GM18870 (cell line): ENCODE measurements at regions not wholly inside any gene's neighbourhood (a gene's known extent, or its start where the extent isn't known, plus 50 kb on each side); places are given as distances from the start of the nearest gene placed in this dataset.

Source experiments
- ATAC-seq: cut with Tn5 transposase; IDR thresholded peaks from one replicate; pipeline ENCODE4 v1.9.1; 2021; ENCODE audit warnings: moderate library complexity; ENCODE audit not compliant: unreplicated experiment

DNA sequence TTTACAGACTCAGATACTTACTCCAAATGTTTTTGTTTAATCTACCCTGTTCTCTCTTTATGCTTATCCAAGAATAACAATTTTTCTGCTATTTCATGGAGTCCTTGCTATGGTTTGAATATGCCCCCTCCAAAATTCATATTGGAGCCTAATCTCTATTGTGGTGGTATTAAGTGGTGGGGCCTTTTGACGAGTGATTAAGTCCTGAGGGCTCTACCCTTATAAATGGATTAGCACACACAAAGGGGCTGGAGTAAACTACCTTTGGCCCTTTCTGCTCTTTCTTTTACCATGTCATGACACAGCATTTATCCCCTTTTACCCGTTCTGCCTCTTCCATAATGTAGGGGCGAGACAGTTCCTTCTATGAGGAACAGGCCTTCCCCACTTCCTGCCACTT, 285.5 kb downstream of the GASK1B start:
- ATAC-seq, result no peak

DNA sequence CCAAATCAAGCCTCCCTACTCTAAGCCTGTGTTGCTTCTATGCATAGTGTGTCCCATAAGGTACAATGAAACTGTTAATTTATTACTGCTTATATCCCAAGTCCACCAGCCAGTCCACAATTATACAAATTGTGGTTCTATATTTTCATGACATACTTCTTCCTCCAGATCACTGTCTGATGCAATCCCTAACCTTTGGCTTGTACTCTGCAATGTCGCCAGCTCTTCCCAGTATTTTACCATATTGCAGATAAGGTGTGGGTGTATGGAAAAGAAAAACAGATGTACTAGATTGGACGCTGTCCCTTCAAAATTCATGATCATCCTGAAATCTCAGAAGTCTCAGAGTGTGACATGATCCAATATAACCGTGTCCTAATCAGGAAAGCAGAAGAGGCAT, 286.2 kb downstream of the GASK1B start:
- no peak for ATAC-seq

DNA sequence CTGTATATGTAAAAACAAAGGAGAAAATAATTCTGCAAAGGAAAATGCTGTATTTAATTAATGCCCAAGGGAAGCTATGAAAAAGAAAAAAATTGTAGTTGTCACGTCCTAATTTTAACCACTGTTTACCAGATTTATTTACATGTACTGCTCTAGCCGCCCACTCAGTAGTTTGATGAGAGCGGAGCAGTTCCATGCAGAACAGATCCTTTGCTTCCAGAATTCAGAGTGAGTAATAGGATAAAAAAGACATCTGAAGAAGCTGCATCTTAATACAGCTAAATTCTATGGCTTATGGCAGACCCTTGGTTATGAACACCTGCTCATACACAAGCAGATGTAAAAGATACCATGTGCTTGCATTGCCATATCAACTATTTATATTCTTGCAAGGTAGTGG, 287.0 kb downstream of the GASK1B start:
- ATAC-seq, result no peak

DNA sequence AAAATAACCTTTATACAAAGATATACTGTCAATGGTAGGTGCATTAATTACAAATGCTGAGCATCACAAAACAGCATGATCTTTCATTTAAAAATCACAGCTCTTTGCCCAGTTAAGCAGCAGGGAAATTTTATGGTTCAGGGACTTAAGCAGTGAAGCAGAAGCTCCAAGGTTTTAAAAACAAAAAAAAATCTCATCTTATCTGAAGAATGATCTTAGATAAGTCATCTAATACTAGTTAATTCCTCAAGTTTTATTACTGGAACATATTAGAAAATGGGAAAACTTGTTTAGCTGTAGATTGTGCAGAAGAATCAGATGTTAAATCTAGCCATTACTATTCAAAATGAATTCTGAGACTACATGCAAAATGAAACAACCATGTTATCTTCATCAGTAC, 289.9 kb downstream of the GASK1B start:
- ATAC-seq, result no peak

DNA sequence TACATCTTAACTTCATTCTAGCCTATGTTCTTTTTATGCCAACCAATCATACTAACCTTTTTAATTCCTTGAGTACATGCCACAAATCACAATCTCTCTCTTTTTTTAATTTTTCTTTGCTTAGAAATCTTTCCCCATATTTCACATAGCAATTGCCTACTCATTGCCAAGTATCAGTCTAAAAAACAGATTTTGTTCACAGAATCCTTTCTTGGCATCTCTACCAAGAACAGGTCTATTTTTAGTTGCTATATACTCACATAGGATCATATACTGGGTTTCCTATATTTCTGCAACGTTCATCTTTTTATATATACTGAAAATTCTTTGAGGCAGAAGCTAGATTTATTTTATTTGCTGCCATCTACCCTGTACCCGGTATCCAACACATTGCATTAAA, 292.1 kb downstream of the GASK1B start:
- ATAC-seq, result no peak

DNA sequence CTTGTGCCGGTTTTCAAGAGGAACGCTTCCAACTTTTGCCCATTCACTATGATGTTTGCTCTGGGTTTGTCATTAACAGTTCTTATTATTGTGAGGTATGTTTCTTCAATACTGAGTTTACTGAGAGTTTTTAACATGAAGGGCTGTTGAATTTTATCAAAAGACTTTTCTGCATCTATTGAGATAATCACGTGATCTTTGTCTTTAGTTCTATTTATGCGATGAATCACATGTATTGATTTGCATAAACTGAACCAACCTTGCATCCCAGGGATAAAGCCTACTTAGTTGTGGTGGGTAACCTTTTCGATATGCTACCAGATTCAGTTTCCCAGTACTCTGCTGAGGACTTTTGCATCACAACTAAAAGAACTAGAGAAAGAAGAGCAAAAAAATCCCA, 318.0 kb downstream of the GASK1B start:
- no peak for ATAC-seq

DNA sequence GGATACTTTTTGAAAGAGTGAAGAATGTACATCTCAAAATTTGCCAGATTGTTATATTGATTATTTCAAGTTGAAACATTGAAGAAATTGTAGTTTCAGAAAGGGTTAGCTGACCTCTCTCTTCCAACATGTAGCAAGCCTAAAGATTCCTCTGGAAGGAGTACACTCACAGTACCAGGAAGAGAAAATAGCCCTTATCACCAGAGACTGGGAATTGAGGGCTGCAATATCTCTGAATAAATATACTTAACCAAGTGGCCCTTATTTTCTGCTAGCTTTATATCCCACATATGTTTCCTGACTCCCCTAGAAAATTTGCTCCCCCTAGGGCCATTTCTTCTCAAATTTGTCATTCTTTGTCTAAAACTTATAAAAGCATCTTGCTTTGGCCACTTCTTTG, 332.2 kb downstream of the GASK1B start:
- no peak for ATAC-seq

DNA sequence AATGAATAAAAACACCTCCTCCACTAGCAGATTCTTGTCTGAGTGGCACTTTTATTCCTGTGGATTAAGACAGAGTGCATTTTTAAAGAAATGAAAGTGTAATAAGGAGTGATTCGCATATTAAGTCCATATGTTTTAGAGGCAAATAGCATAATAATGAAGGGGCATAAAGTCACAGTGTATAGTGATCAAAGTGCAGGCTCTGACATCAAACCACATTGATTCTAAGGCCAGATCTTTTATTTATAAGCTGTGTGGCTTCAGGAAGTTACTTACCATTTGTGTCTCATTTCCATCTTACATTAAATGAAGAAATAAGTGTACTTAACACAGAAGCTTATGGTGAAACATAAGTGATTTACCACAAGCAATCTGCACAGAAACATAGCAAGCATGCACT, 332.8 kb downstream of the GASK1B start:
- no peak for ATAC-seq

DNA sequence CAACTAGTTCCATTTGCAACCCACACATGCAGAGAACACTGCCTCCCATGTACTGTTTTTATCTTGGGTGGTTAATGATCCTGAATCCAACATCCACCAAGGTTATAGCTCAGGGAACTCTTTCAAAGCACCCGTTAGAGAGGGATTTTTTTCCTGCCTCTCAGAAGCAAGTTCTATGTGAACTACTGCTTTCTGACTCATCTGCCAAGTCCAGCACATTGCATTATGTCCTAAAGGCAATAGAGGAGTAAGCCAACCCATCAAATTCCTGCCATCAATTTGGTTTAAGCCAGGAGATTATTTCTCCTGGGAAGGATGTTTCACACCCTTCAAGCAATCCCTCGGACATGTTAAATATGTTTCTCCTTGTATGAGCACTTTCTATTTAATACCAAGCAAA, 334.5 kb downstream of the GASK1B start:
- ATAC-seq, result no peak

DNA sequence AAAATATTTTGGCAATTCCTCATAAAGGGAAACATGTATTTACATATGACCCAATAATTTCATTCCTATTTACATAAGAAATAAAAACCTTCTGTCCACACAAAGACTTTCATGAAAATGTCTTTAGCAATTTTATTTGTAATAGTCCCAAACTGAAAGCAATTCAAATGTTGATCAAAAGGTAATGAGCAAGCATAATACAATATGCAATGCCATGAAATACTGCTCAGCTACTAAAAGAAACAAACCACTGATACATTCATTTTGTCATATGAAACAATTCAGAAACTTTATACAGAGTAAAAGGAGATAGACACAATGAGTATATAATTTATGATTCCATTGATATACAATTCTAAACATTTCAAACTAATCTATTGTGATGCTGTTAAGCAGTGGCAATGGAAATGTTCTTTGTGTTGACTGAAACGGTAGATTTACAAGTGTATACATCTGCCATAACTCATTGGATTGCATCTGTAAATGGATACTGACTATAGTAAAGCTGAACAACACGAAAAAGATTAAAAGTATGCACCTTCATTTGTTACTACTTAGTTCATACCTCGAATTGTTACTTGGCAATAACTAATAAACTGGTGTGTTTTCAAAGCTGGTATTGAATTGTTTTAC, 335.6 kb downstream of the GASK1B start:
- no peak for ATAC-seq

DNA sequence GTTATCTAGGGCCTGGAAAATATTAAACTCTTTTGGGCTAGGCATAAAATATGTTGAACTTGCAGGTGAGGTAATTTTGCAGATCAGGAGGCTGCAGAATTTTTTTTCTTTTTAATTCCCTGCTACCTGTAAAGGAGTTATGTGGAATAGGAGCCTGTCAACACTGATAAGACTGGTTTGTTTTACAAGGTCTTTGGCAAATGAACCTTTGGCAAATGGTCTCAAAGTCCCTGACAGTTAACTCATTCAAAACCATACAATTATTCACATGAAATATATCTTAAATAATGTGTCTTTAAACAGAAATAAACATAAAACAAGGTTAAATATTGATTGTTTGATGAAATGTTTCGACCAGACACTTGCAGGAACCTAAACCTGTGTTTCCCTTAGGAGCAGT, 340.2 kb downstream of the GASK1B start:
- no peak for ATAC-seq

DNA sequence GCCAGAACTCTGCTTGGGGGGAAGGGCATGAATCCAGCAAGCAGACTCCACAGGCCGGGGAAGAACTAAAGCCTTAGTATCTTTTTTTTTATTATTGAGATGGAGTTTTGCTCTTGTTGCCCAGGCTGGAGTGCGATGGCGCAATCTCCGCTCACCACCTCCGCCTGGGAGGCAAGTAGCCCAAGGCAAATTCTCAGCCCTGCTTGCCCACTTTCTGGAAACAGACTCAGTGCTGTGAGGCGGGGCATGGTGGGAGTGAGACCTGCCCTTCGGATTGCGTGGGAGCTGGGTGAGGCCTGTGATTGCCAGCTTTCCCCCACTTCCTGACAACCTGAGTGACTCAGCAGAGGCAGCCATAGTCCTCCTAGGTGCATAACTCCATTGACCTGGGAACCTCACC, 348.8 kb downstream of the GASK1B start:
- no peak for ATAC-seq

DNA sequence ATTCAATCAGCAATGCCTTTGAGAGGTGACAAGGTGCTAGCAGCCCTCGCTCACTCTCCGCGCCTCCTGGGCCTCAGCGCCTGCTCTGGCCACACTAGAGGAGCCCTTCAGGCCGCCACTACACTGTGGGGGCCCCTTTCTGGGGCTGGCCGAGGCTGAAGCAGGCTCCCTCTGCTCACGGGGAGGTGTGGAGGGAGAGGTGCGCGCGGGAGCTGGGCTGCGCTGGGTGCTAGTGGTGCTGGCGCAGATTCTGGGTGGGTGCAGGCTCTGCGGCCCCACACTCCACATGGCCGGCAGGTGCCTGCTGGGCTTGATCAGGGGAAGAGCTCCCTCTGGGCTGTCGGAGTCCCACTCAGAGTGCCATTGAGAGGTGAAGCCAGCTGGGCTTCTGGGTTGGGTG, 351.0 kb downstream of the GASK1B start:
- no peak for ATAC-seq

DNA sequence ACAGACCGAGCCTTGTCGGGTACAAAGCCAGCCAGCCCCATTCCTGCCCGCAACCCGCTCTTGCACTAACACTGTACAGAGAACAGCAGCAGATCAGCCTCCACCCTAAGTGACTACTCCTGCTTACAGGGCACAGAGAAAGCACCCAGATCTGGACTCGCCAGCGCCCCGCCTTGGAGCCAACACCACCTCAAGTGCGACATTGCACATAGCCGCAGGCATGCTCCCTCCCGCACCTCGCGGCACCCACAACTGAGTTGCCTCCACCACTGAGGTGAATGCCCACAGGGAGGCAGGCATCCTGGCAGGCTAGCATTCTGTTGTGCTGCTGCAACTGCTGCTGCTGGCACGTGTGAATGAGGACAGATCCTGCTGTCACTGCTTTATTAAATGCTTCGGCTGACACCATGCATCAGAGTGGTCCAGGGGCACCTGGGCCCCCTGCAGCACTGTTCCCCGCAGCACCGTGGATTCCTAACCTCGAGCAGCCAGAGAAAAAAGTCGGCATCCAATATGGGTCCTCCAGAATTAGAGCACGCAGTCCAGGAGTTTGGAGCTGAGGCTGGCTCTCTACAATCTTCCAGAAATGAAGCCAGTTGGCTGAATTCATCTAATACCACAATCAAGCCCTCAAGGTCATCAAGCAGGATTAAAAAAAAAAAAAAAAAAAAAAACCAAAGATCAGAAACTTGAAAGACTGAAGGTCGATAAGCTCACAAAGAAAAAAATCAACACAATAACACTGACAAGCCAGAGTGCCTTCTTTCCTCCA, 352.9 kb downstream of the GASK1B start:
- no peak for ATAC-seq

DNA sequence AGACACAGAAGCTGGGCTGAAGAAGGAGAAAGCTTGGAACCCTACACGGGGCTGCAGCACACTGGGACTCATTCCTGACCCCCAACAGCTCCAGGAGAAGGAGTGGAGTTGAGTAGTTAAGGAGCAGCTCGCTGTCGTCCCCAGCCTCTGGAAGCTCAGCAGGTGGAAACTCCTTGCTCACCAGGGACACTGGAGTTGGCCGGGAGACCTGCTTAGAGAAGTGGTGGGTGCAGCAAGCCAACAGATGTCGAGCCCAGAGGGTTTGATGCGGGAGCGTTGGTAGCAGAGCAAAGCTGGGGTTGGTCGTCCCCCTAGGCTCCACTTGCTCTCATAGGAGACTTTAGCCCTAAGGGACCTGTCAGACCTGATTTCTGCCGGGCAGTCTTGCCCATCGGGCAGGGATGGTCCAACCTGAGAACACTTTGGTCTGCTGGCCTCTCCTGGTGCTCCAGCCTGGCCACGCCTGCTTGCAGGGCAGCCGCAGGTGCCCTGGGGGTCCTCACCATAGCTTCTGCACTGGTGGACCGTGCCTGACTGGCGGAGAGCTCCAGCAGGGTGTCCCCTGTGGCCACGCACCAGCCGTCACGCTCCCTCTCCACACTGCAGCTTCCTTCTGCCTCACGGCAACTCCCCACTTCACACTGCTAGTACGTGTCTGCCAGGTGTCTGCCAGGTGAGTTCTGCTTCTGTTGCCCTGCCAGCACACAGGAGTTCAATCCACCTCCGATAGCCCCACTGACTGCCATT, 353.7 kb downstream of the GASK1B start:
- ATAC-seq, result no peak

DNA sequence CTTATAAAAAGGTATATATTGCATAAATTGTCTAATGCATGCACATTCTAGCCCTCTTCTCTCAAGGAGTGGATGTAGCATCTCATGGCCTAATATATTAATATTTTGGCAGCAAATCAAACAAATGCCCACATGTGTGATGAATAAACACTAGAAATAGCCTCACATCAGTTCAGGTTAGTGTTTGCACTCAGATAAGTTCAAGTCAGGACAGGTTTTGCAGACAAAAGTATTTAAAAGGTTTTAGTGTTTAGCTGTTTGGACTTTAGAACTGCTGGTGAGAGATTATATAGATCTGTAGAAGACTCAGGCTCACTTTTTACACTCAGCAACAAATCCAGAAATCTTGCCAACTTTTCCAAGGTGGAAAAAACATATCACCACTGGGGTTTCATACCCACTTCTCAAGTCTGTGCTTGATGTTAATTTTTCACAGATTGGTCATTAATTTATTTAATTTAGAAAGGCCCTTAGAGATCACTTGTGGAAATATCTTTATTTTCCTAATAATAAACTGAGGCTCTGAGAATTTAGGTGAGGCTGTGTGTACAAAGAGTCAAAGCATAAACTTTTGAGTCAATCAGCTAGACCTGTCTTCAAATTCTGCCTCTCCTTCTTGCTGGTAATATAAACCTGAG, 362.6 kb downstream of the GASK1B start:
- ATAC-seq, result no peak

DNA sequence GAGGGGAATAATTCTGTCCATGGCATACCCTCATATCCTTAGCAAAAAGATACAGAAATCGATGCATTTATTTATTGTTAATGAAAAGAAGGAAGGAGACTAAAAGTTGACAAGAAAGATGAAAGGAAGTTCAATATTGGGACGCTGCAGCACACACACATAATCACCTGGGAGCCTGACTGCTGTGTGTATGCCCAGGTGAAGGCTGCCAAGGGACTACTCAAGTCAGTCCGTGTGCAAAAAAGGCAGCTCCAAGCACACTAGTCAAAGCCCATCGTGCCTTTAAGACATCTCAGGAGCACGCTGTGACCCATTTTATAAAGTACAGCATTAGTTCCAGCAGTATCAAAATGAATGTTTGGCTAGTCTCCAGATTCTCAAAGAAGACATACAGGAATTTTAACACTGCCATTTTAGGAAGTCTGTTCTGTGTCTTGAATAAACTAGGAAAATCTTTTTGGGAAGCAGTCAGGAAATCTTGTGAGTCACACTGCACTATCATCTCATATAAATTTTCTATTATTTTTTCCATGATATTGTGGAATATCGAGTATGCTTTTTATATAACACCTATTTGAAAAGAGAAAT, 363.9 kb downstream of the GASK1B start:
- no peak for ATAC-seq

DNA sequence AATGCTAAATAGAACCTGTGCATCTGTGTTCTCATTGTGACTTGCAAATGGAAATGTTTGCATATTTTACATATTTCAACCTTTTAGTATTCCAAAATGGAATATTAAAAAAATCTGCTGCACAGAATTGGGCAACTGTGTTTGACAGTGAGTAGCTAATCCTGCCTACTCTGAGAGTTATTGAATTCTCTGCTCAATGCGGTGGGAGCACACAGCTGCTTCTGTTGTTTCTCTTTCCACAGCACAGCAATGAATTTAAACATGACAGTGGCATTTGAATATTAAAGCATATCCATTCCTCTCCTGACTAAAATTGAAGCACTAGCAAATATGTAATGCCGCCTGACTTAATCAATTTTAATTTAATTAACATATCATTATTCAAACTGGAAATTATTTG, 366.6 kb downstream of the GASK1B start:
- no peak for ATAC-seq

DNA sequence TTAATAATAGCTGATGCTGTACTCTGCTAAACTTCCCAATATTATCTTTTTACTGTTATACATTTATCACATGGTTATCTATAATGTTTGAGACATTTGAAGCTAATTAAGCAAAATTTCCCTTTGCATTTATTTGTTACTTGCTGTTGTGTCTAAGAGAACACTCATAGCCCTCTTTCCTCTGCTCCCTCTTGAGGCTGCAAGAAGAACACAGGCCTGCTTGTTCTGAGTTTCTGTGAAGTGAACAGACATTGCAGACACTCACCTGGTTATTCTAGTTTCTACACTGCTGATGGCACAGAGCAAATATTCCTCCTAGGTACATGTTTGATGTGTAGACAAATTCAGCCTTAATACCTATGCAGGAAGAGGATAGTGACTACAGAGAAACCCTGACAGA, 367.8 kb downstream of the GASK1B start:
- ATAC-seq, result no peak

DNA sequence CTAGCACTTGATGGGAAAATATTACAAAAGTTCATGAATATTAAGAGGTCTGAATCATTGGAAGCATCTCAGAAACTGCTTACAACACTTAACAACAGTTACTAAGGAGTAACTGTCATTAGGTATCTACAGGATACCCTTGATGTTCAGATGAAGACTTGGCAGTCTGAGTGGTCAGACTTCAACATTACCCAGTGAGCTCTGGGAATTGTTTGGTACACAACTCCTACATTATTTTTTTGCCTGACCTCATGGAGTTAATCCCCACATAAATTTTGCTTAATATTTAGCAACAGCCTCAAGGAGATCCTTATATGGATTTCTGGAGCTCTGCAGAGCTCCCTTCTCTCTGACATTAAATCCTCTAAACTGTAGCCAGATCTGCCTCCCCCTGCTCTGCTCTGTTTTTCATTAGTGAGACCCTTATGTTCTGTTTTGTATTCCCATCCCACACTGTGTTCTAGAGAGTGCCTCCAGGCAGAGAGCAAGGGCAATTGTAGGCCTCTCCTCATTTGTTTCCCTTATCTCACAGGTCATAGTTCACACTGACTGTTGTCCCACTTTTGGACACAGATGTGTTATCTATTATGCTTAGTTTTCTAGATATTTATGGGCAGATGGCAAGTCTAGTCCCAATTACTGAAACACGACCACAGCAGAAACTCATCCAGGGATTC, 368.8 kb downstream of the GASK1B start:
- no peak for ATAC-seq

DNA sequence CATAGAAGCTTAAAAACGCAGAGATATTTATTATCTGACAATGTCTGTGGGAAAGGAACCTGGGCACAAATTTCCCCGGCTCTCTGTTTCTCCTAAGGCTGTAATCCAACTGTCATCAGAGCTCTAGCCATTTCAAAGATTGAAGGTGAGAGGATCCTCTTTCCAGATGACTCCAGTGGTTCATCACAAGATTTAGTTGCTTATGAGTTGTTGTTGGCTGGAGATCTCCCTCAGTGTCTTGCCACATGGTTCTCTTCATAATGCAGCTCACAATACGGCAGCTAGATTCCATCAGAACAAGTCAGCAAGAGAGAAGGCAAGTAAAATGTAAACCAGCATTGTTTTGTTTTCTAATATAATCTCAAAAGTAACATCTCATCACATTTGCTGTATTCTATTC, 369.4 kb downstream of the GASK1B start:
- no peak for ATAC-seq
